HCT116 (cell line): ENCODE measurements at regions not wholly inside any gene's neighbourhood (a gene's known extent, or its start where the extent isn't known, plus 50 kb on each side); places are given as distances from the start of the nearest gene placed in this dataset.

Experiments used
- CTCF ChIP-seq, 3 experiments: fragments of 200-600 bp in 1 of 3; sonication (generic) in 1 of 3; IDR thresholded peaks in 2 of 3; conservative IDR thresholded peaks in 1 of 3; 2 replicates each; pipeline ENCODE4 v1.5.1; 2012 to 2017; ENCODE audit warnings: low read depth in 2 of 3, low read length in 2 of 3, antibody characterized with exemption in 1 of 3, borderline replicate concordance in 1 of 3, control low read depth in 1 of 3, mild to moderate bottlenecking in 1 of 3, mixed read lengths in 1 of 3, mixed run types in 1 of 3, moderate library complexity in 1 of 3; ENCODE audit not compliant: insufficient read depth in 1 of 3
- POLR2A ChIP-seq: IDR thresholded peaks from 2 replicates; pipeline ENCODE4 v1.7.0; 2011; ENCODE audit warnings: borderline replicate concordance; ENCODE audit not compliant: insufficient read depth, insufficient read length; ENCODE audit errors: extremely low read depth

GRCh38 chr5:164672931-164673694 lies 1167.7 kb downstream of the MAT2B start:
- TF ChIP-seq CTCF (IDR thresholded peaks at IDR 0.05 in 2 of 3, conservative IDR thresholded peaks at IDR 0.05 in 1 of 3; ENCODE audit: borderline replicate concordance in 1 of 3, insufficient read depth in 1 of 3, low read depth in 2 of 3, low read length in 2 of 3) (peak in 1 of 3 experiments; percentile 4; a peak in 2 of 6 replicates), POLR2A (no peak)
